Upper lobe of left lung (tissue), 4 donors: ENCODE measurements at regions not wholly inside any gene's neighbourhood (a gene's known extent, or its start where the extent isn't known, plus 50 kb on each side); places are given as distances from the start of the nearest gene placed in this dataset.

Experiments used
- CTCF ChIP-seq, 6 experiments: fragments of 450-650 bp in 4 of 6; fragments of 200-600 bp in 2 of 6; sonication (generic) in 2 of 6; IDR thresholded peaks; one replicate each; pipeline ENCODE4 v1.5.1; 2016 to 2019; ENCODE audit warnings: antibody characterized with exemption in 6 of 6
- POLR2AphosphoS5 ChIP-seq, 2 donors: sonication (generic); formaldehyde crosslinking; IDR thresholded peaks; one replicate each; pipeline ENCODE4 v1.5.1; 2017; ENCODE audit warnings: antibody characterized with exemption in 2 of 2

GRCh38 chr11:71183878-71184277 is 68.5 kb downstream of the SHANK2 start:
- TF ChIP-seq CTCF (IDR thresholded peaks at IDR 0.05) (no peak), POLR2AphosphoS5 (IDR thresholded peaks at IDR 0.05) (no peak)
